SK-N-MC (cell line): ENCODE measurements at regions not wholly inside any gene's neighbourhood (a gene's known extent, or its start where the extent isn't known, plus 50 kb on each side); places are given as distances from the start of the nearest gene placed in this dataset.

Source experiments
- EZH2 ChIP-seq: fragments of 200-600 bp; sonication (generic); IDR thresholded peaks from one replicate; pipeline ENCODE4 v1.6.1; 2017; ENCODE audit warnings: antibody characterized with exemption
- POLR2AphosphoS5 ChIP-seq: IDR thresholded peaks from 2 replicates; pipeline ENCODE4 v1.6.1; 2012; ENCODE audit warnings: mild to moderate bottlenecking, low read depth, low read length, borderline replicate concordance

DNA sequence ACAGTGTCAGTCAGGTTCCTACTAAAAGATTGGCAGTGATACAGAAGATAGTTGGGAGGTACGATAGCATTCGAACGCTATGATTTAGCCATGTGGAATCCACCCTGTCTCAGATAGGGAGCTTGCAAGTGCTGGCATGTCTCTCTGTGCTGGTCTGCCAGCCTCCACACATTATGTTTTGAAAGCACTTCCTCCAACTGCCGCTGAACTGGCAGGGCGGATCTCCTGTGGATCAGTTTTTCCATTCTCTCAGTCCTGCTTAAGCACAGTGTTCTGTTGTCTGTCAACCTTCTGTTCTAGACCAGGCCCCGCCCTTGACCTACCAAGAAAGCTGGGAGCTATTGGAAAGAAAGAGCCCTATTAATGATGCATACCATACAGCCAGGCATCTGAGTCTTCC is 65.5 kb upstream of the PALMD start:
- TF ChIP-seq EZH2 (no peak), POLR2AphosphoS5 (no peak)
